ENCODE measurements at regions not wholly inside any gene's neighbourhood (a gene's known extent, or its start where the extent isn't known, plus 50 kb on each side); places are given as distances from the start of the nearest gene placed in this dataset.

GRCh38 chr5:107017616-107018015 is 653.1 kb downstream of the EFNA5 start:
- TF ChIP-seq POLR2A (IDR thresholded peaks at IDR 0.05) (no peak), CTCF (IDR thresholded peaks at IDR 0.05) (no peak)
